ENCODE measurements at regions not wholly inside any gene's neighbourhood (a gene's known extent, or its start where the extent isn't known, plus 50 kb on each side); places are given as distances from the start of the nearest gene placed in this dataset.
"Not testable (repeated sequence)": the region's sequence is repeated elsewhere in the genome, so short reads cannot be mapped to it uniquely, and the experiment has no call there.

DNA sequence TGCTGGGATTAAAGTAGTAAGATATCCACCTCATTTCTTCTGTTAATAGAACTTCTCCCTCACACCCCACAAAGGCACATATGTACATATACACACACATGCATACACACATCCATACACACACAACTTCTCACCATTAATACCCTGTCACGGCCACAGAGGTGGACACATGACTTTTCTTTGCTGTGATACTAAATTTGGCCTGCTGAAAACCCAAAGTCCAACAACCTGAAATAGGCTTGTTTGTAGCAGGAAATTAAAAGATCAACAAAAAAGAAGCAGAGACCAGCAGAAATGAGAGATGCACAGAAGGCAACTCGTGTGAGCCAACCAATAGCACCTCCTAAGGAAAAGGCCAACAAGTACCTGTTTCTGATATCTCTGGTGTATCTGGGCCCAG is 128.7 kb upstream of the PCGF5 start:
- no peak for DNase-seq

DNA sequence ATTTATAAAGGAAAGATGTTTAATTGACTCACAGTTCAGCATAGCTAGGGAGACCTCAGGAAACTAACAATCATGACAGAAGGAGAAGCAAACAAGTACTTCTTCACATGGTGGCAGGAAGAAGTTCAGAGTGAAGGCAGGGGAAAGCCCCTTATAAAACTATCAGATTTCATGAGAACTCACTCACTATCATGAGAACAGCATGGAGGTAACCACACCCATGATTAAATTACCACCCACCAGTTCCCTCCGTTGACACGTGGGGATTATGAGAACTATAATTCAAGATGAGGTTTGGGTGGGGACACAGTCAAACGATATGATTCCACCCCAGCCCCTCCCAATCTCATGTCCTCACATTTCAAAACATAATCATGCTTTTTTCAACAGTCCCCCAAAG is 124.2 kb upstream of the PCGF5 start:
- DNase-seq, result no peak

DNA sequence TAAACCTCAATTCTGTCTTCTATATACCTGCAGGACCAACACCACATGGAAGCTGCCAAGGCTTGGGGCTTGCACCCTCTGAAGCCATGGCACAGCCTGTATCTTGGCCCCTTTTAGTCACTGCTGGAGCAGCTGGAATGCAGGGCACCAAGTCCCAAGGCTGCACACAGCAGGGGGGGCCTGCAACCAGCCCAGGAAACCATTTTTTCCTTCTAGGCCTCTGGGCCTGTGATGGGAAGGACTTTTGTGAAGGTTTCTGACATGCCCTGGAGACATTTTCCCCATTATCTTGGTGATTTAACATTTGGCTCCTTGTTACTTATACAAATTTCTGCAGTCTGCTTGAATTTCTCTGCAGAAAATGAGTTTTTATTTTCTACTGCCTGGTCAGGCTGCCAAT is 123.2 kb upstream of the PCGF5 start:
- no peak for DNase-seq

DNA sequence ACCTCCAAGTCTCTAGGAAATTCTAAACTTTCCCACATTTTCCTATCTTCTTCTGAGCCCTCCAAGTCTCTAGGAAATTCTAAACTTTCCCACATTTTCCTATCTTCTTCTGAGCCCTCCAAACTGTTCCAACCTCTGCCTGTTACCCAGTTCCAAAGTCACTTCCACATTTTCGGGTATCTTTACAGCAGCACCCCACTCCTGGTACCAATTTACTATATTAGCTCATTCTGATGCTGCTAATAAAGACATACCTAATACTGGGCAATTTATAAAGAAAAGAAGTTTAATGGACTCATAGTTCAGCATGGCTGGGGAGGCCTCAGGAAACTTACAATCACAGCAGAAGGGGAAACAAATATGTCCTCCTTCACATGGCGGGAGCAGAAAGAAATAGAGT is 122.4 kb upstream of the PCGF5 start:
- not testable (repeated sequence) for DNase-seq

DNA sequence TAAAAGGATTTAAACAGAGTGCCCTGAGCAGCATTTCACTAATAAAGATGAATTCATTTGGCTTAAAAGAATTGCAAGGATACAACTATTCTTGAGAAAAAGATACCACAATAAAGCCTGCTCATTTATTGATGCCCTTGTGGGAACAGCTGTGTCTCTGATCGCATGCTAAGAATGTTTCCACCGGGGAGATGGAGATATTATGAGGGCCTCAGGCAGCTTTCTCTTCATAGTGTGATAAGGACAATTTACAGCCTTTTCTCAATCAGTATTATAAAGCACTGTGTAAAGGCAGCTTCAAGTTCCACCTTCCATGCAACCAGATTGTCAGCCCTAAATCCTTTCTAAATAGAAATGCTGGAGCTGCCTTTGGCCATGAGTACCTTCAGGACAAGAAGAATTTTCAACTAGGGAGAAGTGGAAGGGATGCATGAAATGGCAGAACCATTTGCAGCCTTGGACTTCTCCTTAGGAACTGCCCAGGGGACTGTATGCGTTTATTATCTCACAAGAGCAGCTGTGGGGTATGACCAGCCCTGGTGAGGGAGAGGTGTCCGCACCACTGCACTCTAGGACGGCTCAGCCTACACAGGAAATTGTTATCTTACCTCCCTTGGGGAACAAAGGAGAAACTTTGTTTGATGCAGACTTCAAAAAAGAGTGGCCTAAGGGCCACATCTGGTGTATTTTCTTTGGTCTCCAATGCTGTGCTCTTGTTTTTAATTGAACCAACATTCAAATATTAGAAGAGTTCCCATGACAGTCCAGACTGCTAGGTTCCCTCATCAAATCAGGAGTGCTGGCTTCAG is 116.9 kb upstream of the PCGF5 start:
- no peak for DNase-seq

DNA sequence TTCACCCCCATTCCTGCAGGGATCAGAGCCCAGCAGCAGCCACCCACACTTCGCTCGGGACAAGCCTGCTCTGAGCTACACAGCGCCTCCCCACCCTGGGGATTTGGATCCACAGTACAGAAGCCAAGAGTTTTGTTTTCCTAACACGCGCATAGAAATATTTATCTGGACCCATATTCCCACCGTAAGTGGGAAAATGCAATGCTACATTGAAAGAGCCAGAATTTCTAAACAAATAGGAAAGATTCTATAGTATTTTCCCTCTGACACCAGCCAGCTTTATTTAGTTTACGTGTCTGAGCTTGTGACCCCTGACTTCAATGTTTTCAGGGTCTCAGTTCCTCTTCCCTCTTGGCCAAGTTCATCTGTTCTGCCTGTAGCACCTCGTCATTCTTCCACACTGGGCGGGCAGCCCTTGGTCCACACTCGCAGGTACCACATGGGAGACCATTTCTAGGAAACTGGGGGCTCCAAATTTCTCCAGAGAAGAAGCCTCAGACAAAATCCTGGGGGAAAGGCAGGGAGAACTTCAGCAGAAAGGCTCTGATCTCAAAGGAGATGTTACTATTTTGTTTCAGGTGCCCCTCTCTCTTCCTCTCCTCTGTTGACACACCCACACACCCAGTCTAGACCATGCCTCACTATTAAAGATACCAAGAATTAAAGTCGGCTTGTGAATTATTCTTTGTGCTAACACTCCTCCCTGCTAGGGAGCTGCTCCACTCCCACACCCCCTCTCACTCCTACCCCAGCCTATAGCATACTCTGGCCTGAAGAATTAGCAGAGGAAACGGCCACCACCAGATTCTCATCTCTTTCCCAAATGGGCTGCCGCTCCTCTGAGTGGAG is 116.0 kb upstream of the PCGF5 start:
- DNase-seq, result no peak

DNA sequence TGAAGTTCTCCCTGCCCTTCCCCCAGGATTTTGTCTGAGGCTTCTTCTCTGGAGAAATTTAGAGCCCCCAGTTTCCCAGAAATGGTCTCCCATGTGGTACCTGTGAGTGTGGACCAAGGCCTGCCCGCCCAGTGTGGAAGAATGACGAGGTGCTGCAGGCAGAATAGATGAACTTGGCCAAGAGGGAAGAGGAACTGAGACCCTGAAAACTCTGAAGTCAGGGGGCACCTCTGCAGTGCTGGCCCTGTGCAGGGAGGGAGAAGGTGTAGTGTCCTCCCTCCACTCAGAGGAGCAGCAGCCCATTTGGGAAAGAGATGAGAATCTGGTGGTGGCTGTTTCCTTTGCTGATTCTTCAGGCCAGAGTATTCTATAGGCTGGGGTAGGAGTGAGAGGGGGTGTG is 115.2 kb upstream of the PCGF5 start:
- DNase-seq, result no peak

DNA sequence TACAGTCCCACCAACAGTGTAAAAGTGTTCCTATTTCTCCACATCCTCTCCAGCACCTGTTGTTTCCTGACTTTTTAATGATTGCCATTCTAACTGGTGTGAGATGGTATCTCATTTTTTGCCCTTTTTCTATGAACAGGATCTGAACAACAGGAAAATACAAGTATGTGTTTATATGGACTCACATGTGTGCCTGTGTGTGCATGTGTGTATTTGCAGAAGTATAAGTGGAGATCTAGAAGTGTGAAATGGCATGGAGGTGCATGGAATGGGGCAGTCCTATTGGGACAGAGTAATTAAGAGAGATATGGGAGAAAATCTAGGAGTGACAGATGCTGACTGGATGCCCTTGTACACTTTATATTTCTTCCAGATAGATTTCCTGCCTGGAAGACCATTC is 111.6 kb upstream of the PCGF5 start:
- no peak for DNase-seq

DNA sequence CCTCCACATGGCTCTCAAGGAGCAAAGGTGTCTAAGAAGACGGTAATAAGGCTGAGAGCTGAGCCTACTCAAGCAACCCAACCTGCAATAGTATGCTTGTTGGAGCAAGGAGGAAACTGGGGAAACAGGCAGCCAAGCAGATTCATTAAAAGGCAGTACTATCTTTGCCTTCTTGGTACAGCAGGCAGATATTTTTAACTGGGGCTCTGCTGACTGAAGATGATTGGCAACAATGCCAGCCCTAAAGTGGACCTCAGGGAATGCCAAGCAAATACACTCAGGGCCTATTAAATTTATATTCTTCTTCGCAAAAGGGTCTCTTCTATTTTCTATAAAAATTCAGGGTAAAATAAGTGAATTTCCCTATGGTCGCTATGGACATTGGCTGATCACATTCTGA is 109.4 kb upstream of the PCGF5 start:
- DNase-seq, result no peak

DNA sequence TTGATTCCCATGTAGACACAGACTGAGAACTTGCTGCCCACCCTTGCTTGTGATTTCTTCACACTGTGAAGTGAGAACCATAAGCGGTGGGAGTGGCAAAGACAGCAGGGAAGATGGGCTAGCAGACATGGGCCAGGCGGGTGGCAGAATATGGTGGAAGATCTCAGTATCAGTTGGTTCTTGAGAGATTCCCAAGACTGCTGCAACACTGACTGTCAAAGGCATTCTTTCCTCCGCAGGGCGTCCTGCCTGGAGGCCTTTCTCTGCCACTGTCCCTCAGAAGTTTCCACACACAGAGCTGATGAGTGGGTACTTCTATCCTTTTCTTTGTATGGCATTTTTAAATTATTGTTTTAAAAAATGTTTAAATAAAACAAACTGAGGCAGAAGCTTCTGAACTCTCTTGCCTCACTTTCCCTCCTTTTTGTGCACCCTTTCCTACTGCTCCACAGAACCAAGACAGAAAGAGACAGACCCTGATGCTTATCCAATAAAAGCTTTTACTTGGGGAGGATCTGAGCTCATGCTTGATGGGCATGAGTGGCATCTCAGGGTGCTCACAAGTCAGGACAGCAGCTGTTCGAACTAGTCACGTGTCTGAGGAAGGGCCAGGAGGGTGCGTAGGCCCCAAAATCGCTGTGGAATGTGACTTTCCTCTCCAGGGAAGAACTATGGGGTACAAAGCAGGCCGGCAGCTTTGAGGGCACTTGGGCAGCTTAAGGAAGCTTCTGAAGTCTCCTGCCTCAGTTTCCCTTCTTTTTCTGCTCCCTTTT is 104.7 kb upstream of the PCGF5 start:
- DNase-seq, result no peak

DNA sequence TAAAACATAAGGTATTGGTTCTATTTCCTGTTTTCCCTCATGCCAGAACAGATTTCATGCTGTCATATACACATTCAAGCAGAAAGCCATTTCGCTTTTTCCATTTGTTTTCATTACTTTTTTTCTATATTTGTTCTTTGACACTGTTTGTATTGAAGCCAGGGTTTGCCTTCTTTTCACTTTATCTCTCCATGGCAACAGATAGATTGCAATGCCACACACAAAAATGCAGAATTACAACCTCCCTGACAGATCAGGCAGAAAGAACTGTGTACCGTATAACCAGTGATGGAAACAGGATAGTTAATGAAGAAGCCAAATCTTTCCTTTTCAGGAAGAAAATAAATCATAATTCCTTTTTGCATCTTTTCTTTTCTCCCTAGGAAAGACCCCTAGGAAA is 103.0 kb upstream of the PCGF5 start:
- DNase-seq, result no peak

DNA sequence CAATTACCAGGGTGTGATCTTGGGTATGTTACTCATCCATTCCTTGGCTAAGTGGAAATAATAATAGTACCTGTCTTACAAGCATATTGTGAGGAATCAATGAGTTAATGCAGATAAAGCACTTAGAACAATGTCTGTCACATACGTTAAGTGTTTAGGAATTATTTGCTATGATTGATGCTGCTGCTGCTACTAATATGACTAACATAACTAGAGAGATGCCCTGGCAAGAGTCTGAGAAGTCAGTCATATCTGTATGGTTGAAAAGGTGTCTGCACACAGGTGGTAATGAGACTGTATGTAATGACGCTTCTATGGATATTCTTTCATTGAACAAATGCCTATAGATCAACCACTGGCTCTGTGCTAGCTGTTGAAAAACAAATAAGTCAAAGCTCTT is 100.1 kb upstream of the PCGF5 start:
- DNase-seq, result no peak

DNA sequence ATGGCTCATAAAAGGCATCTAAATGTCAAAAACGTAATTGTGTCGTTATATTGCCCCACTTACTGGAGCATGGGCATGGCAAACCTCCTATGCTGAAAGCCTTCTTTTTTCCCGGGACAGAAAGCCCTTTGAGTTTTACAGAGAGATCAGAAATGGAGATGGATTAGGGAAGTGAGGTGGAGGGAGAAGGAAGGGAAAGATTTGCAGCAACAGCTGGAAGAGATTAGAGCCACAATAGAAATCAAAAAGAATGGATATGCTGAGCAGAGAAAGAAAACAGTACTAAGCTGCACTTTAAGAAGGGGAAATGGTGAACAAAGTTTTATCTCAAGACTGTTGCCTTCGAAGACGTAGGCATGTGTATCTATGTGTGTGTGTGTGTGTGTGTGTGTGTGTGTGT is 97.2 kb upstream of the PCGF5 start:
- no peak for DNase-seq

DNA sequence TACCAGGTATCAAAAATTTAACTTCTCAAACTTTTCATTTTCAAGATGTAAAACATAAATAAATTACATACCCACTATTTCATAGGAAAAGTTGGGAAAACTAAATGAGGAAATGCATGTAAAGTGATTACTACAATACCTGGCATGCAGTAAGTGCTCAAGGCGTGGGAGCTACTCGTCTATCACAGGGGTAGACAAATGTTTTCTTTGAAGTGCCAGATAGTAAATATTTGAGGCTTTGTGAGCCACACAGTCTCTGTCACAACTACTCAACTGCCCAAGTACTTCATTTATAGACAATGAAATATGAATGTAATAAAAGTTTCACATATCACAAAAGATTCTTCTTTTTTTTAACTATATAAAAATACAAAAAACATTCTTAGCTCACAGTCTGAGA is 96.4 kb upstream of the PCGF5 start:
- no peak for DNase-seq

DNA sequence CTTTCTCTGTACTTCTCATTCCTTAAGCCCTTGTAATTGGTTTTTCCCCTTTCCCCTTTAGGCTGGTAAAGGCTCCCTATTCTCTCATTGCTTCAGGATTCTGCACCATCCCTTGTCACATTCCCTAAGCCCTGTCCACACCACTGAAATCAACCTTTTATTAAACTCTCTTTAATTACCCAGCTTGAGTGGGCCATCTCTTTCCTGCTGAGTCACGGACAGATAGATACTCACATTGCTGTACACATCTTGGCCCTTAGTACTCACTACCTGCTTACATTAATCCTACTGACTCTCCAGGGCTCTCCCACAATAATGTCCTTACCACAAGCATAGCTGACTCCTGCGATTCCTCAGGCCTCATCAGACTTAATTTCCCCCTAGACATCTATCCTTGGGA is 94.0 kb upstream of the PCGF5 start:
- DNase-seq, result no peak

DNA sequence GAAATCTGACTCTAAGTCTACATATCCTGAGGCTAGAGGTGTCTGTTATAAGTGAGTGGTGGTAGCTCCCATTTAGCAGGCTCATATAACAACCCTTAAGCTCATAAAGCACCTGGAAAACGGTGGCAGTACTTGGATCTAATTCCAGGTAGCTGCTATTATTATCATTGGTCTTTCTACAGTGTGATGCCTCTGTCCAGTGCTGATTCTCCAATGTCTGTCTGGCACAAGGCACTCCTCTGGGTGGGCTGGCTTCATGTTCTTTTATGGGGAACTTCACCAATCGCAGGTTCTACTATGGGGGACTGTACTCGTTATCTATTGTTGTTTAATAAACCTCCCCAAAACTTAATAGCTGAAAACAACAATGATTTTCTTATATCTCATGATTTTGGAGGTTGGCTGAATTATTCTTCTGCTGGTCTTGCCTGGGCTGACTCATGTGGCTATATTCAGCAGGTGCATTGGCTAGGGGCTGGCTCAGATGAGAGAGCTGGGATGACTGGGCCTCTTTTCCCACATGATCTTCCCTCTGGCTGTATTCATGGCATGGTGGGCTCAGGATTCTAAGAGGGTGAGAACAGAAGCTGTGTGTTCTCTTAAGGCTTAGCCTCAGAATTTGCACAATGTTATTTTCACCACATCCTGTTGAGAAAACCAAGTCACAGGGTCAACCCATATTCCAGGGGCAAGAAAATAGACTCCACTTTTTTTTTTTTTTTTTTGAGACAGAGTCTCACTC is 93.0 kb upstream of the PCGF5 start:
- no peak for DNase-seq

DNA sequence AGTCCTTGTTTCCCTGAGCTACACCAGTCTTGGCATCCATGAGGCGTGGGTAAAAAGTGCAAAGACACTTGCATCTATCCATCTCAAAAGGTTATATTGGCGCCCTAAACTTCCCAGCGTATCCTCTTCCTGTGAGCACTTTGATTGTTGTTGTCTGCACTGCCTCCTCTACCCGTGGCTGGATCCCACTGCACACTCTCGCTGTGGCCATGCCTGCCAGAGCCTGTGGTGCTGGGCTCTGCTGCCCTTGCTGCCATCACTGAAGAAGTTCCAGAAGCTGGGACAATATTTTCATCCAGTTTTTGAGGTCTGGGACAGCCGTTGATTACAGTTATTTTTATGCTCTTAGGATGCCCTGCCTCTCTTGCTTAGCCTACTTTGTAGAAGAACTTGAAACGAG is 85.3 kb upstream of the PCGF5 start:
- DNase-seq, result no peak

DNA sequence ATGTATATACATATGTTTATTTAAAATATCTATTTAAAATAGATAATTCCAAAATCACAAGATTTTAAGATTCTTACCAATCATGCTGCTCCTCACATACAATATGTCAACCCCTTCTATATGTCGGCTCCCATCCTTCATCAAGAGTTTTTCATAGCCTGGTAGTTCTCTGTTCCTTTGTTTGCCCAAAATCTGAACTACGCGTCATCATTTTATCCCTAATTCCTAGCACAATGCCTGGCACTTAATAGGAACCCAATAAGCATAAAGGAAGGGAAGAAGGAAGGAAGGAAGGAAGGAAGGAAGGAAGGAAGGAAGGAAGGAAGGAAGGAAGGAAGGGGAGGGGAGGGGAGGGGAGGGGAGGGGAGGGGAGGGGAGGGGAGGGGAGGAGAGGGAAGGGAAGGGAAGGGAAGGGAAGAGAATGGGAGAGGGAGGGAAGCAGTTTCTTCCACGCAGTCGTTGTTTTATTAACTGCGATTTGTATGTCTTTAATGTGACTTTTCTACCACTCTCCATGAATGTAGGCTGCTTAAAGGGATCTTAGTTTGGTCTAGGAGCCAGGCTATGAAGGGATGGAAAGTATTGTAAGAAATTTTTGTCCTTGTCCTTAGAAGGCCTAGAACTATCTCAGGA is 83.3 kb upstream of the PCGF5 start:
- no peak for DNase-seq

DNA sequence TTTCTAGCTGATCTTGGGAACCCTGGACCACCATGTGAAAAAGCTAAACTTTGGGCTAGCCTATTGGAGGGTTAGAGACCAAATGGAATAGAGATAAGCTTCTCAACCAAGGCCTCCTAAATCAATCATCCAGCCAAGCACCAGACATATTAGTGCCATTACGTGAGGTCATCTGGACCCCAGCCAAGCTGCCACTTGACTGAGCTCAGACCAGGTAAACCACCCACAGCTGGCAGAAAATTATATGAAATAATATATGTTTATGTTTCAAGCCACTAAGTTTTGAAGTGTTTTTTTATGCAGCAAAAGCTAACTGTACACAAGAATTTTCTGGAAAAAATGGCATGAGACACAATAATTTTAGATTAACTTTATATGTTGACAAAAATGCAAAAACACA is 82.6 kb upstream of the PCGF5 start:
- no peak for DNase-seq

DNA sequence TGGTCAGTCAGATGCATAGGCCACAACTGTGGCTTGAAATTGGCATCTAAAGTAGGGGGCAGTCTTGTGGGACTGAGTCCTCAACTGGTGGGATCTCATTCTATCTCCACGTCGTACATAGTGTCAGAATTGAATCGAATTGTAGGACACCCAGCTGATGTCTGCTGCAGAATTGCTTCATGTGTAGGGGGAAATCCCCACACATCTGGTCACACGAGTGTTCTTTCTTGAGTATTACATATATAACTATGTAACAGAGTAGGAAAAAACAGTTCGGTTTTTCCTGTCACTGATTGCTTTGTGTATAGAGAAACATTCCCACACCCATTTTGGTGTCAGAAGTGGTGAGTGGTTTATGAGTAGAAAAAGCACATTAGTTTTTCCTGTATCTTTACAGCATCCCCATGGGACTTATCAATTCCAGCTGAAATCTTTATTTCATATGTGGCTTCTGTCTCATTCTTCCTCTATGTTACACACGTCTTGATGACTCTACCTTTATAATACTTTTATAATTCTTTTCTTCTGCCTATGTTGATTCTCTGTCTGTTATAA is 79.4 kb upstream of the PCGF5 start:
- no peak for DNase-seq

DNA sequence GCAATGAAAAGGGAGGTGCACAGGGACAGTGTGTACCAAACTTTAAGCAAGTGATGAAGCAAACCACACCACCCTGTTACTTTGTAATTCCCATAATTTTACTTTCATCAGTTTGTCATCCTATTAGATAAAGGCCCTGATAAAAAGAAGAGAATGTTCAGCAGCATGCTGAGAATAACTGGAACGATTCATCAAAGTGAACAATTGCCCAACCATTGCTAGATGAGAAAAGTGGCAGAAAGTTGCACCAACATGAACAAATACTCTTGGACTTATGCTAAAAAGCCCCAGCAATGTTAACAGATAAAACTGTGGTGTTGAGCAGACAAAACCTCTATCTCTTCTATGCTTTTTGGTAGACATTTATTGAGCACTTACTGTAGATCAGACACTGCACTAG is 75.5 kb upstream of the PCGF5 start:
- no peak for DNase-seq

DNA sequence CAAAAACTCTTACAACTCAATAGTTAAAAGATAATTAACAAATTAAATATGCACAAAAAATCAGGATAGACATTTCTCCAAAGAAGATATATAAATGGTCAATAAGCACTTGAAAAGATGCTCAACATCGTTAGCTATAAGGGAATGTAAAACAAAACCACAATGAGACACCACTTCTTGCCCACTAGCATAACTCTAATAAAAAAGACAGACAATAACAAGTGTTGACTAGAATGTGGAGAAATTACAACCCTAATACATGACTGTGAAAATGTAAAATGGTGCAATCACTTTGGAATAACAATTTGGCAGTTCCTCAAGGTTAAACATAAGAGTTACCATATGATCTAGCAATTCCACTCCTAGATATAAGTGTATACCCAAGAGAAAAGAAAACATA is 74.3 kb upstream of the PCGF5 start:
- no peak for DNase-seq

Measured in stimulated activated CD4-positive, alpha-beta T cell treated with anti-CD3 and anti-CD28 coated beads, Interleukin-4, amount 100 ng/mL, for 4 hours (primary cell).